Large intestine (tissue), 3 donors: ENCODE measurements at regions not wholly inside any gene's neighbourhood (a gene's known extent, or its start where the extent isn't known, plus 50 kb on each side); places are given as distances from the start of the nearest gene placed in this dataset.

ENCODE experiments used
- DNase-seq, 2 donors: peaks; one replicate each; pipeline versions ENCODE4 v3.0.0 to v3.0.0-alpha.2; 2013
- H3K27ac ChIP-seq: one replicate; pipeline ENCODE4 v1.5.1; 2013; ENCODE audit warnings: low read length
- H3K27me3 ChIP-seq: 2 replicates; pipeline ENCODE4 v1.6.1; 2013; ENCODE audit warnings: low read length; ENCODE audit not compliant: control insufficient read depth, insufficient read depth
- H3K36me3 ChIP-seq: 2 replicates; pipeline ENCODE4 v1.6.1; 2013; ENCODE audit warnings: low read length; ENCODE audit not compliant: control insufficient read depth, insufficient read depth
- H3K4me1 ChIP-seq: one replicate; pipeline ENCODE4 v1.6.1; 2013; ENCODE audit warnings: low read length; ENCODE audit not compliant: control insufficient read depth, insufficient read depth
- H3K4me3 ChIP-seq: one replicate; pipeline ENCODE4 v1.5.1; 2013; ENCODE audit warnings: low read length
- H3K9me3 ChIP-seq: one replicate; pipeline ENCODE4 v1.6.1; 2013; ENCODE audit warnings: mild to moderate bottlenecking, low read depth, low read length, moderate library complexity; ENCODE audit not compliant: control insufficient read depth
- WGBS: methylation state at CpG from one replicate; pipeline ENCODE4 v1.1.5; 2013; ENCODE audit warnings: low lambda C conversion rate; ENCODE audit not compliant: insufficient coverage; 5-methylcytosine and 5-hydroxymethylcytosine counted together

- Histone ChIP-seq H3K36me3 (no peaks in the 10 kb centered on the region), H3K27me3 (no peaks in the 10 kb centered on the region), H3K27ac (no peak overlapping the region), H3K4me1 (no peaks in the 10 kb centered on the region), H3K9me3 (peaks cover under 1% of the 10 kb centered on the region), H3K4me3 (no peak overlapping the region)
- no peak for DNase-seq
Observed at GRCh38 chr18:60319129-60319528, 53.4 kb downstream of the MC4R start.

DNA sequence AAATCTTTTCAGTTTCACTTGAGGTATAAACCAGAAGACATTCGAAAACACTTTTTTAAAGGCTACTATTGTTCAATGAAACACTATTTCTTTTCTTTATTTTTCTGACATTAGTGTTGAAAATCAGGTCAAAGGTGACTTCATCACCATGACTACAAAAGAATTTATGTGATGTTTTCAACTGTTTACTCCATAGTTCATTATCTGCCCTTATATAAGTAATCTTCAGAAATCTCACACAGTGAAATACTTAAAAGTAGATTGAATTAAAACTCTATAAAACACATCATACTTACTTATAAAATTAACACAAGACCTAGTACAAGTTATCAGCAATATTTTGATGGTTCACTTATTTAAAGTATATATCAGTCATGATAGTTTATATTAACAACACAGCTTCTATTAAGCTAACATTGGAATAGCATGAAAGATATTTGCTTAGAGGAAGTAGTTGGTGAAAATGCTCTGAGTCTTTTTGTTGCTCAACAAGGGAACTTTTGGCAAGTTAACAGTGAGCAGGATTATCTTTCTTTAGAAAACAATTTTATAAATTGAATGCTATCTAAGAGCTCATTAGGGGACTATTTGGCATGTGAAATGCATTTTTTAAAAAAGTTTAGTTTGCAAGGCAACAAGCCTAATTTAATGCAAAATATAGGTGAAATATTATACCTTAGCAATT is 60.8 kb downstream of the MC4R start:
- Histone ChIP-seq H3K9me3 (peaks cover 6% of the 10 kb centered on the region), H3K4me3 (no peak overlapping the region), H3K36me3 (no peaks in the 10 kb centered on the region), H3K27me3 (no peaks in the 10 kb centered on the region), H3K4me1 (no peaks in the 10 kb centered on the region), H3K27ac (no peak overlapping the region)
- WGBS: 44% methylated on average over 1 of the region's 1 CpG
- DNase-seq: no peak

- peak overlapping the region; percentile 74 for H3K27ac ChIP-seq
- H3K9me3 ChIP-seq: peaks cover 2% of the 10 kb centered on the region
- DNase-seq: peak; percentile 81 to 91
- no peak overlapping the region for H3K4me3 ChIP-seq
- no CpG with 5 or more reads among the region's 4 CpGs for WGBS
- H3K27me3 ChIP-seq: no peaks in the 10 kb centered on the region
- H3K36me3 ChIP-seq: no peaks in the 10 kb centered on the region
- no peaks in the 10 kb centered on the region for H3K4me1 ChIP-seq
Observed at GRCh38 chr18:60295674-60296073, 76.9 kb downstream of the MC4R start.

GRCh38 chr18:60292186-60292585 is 80.4 kb downstream of the MC4R start:
- no peak for DNase-seq
- Histone ChIP-seq H3K27ac (no peak overlapping the region), H3K27me3 (no peaks in the 10 kb centered on the region), H3K9me3 (peaks cover 2% of the 10 kb centered on the region), H3K4me3 (no peak overlapping the region), H3K4me1 (no peaks in the 10 kb centered on the region), H3K36me3 (no peaks in the 10 kb centered on the region)
- no CpG with 5 or more reads among the region's 4 CpGs for WGBS

DNA sequence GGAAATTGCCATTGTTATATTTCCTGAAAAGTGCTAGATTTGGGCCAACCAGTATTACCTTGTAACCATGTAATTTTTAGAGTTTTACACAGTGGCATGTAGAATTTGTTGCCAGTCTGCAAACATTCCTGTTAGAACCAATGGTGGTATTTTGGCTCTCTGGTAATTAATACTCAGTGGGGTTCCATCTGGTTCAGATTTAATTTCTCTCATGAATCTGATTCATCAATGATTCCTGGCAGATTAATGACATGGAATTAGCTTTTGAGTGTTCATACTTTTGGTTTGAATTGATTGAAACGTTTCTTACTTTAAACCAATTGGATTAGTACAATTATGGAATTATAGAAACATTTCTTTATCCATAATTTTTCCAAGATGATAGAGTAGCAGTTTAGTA is 93.2 kb downstream of the MC4R start:
- H3K27me3 ChIP-seq: no peaks in the 10 kb centered on the region
- H3K36me3 ChIP-seq: no peaks in the 10 kb centered on the region
- H3K4me3 ChIP-seq: no peak overlapping the region
- no CpG with 5 or more reads among the region's 1 CpG for WGBS
- no peaks in the 10 kb centered on the region for H3K4me1 ChIP-seq
- H3K9me3 ChIP-seq: no peaks in the 10 kb centered on the region
- H3K27ac ChIP-seq: no peak overlapping the region
- DNase-seq: no peak

GRCh38 chr18:60277855-60278480 is 94.6 kb downstream of the MC4R start:
- peaks cover under 1% of the 10 kb centered on the region for H3K9me3 ChIP-seq
- H3K4me3 ChIP-seq: no peak overlapping the region
- H3K36me3 ChIP-seq: no peaks in the 10 kb centered on the region
- H3K27ac ChIP-seq: no peak overlapping the region
- no peak for DNase-seq
- no peaks in the 10 kb centered on the region for H3K27me3 ChIP-seq
- H3K4me1 ChIP-seq: no peaks in the 10 kb centered on the region
- 77% methylated on average over 3 of the region's 4 CpGs for WGBS

DNA sequence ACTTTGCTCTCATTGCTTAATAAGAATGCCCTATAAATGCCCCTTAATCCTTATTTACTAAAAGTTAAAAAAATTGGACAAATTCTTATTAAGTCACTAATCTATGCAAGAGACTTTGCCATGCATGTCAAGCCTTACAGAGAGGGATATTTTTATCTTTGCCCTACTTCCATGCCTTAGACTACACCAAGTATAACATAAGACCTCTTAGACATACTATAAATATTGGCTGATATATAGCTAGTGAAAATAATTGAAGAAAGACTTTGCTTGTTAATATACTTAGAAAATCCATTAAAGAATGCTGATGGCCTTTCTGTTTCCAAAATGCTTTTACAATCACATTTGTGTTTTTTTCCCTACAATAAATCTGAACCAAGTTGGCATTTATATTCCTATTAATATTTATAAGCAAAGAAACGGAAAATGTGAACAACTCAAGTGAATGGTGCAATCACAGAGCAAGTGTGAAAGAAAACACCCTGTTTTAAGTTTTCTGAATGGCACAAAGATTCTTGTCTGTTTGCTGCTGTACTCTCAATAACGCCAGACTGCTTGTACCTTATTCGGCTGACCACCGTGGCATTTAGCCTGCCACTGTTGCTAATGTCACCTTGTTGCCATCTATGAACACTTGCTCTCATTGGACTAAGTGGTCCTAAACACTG is 105.0 kb downstream of the MC4R start:
- no peak overlapping the region for H3K27ac ChIP-seq
- H3K4me1 ChIP-seq: no peaks in the 10 kb centered on the region
- DNase-seq: no peak
- no peak overlapping the region for H3K4me3 ChIP-seq
- no CpG with 5 or more reads among the region's 4 CpGs for WGBS
- H3K36me3 ChIP-seq: no peaks in the 10 kb centered on the region
- H3K9me3 ChIP-seq: peaks cover 1% of the 10 kb centered on the region
- no peaks in the 10 kb centered on the region for H3K27me3 ChIP-seq

DNA sequence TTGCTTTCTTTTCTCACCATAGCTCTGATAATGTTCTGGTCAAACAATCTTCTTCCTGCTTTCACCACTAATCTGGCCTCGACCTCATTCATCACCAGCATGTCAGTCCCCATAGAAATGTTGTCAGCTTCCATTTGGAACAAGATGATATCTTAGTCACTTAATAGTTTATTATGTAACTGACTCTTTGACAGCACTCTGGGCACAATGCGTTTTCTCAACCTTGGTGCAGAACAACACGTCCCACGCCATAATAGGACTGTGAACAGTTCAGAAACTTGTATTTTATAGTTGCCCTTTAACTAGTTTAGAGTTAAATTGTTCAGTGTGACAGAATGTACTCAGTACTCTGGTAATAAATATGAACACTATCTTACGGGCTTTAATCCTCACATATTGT is 106.0 kb downstream of the MC4R start:
- Histone ChIP-seq H3K27ac (no peak overlapping the region), H3K9me3 (no peaks in the 10 kb centered on the region), H3K27me3 (no peaks in the 10 kb centered on the region), H3K4me1 (no peaks in the 10 kb centered on the region), H3K36me3 (no peaks in the 10 kb centered on the region), H3K4me3 (no peak overlapping the region)
- no CpG with 5 or more reads among the region's 5 CpGs for WGBS
- DNase-seq: no peak

DNA sequence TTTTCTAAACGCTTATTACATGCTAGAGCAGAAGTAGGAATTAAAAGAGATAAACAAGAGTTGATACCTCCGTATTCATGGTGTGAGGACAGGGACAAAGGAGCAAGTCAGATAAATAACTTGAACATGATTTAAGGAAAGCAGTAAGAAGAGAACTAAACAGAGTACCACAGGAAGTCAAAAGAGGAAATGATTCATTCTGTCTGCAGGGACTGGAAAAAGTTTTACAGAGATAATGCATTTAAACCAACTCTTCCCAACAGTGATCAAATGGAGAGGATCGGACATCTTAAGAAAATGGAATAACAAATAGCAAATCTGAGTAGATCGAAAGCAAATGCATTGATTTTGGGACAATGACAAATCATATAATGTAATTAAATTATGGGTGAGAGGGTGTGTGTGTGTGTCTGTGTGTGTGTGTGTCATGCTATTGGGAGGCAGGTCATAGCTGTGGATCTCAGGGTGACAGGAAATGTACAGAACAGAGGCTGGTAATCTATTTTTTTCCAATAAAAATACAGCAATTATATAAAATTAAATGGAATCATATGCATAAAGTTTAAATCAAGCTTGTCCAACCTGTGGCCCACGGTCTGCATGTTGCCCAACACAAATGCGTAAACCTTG is 113.4 kb downstream of the MC4R start:
- H3K4me1 ChIP-seq: no peaks in the 10 kb centered on the region
- no peak overlapping the region for H3K4me3 ChIP-seq
- no peaks in the 10 kb centered on the region for H3K27me3 ChIP-seq
- no peak overlapping the region for H3K27ac ChIP-seq
- H3K36me3 ChIP-seq: no peaks in the 10 kb centered on the region
- no peaks in the 10 kb centered on the region for H3K9me3 ChIP-seq
- no peak for DNase-seq
- 92% methylated on average over 4 of the region's 6 CpGs for WGBS

- Histone ChIP-seq H3K27ac (no peak overlapping the region), H3K4me1 (no peaks in the 10 kb centered on the region), H3K4me3 (no peak overlapping the region), H3K27me3 (no peaks in the 10 kb centered on the region), H3K36me3 (no peaks in the 10 kb centered on the region), H3K9me3 (no peaks in the 10 kb centered on the region)
- no peak for DNase-seq
- no CpG with 5 or more reads among the region's 8 CpGs for WGBS
Observed at GRCh38 chr18:60249388-60249787, 123.2 kb downstream of the MC4R start.
